CD4-positive, alpha-beta T cell treated with Interleukin-1 beta for 1 hour (primary cell): ENCODE measurements at regions not wholly inside any gene's neighbourhood (a gene's known extent, or its start where the extent isn't known, plus 50 kb on each side); places are given as distances from the start of the nearest gene placed in this dataset.

Experiments used
- DNase-seq, 2 donors: peaks; one replicate each; pipeline ENCODE4 v3.0.0-alpha.2; 2020 to 2022

GRCh38 chrX:25213611-25214010 is 197.8 kb upstream of the ARX start:
- DNase-seq, result no peak

GRCh38 chrX:25207803-25208475 is 192.2 kb upstream of the ARX start:
- DNase-seq, result no peak

- DNase-seq, result no peak
Measured at GRCh38 chrX:25206778-25207177, 191.0 kb upstream of the ARX start.

- DNase-seq, result no peak
Measured at GRCh38 chrX:25204182-25204581, 188.4 kb upstream of the ARX start.

GRCh38 chrX:25202827-25203226 is 187.1 kb upstream of the ARX start:
- DNase-seq, result no peak

GRCh38 chrX:25198891-25199290 is 183.1 kb upstream of the ARX start:
- no peak for DNase-seq

GRCh38 chrX:25198253-25198652 is 182.5 kb upstream of the ARX start:
- no peak for DNase-seq

GRCh38 chrX:25196221-25196620 is 180.5 kb upstream of the ARX start:
- no peak for DNase-seq

- DNase-seq, result no peak
Measured at GRCh38 chrX:25191403-25191802, 175.6 kb upstream of the ARX start.

GRCh38 chrX:25181775-25182174 is 166.0 kb upstream of the ARX start:
- no peak for DNase-seq

- no peak for DNase-seq
Measured at GRCh38 chrX:25180242-25180641, 164.5 kb upstream of the ARX start.

GRCh38 chrX:25178555-25178954 is 162.8 kb upstream of the ARX start:
- DNase-seq, result no peak

GRCh38 chrX:25175743-25176142 is 160.0 kb upstream of the ARX start:
- no peak for DNase-seq

GRCh38 chrX:25175171-25175570 is 159.4 kb upstream of the ARX start:
- no peak for DNase-seq

GRCh38 chrX:25166546-25166945 is 150.8 kb upstream of the ARX start:
- DNase-seq, result no peak

GRCh38 chrX:25166145-25166544 is 150.4 kb upstream of the ARX start:
- DNase-seq, result no peak

GRCh38 chrX:25158635-25159034 is 142.9 kb upstream of the ARX start:
- no peak for DNase-seq

- no peak for DNase-seq
Measured at GRCh38 chrX:25156832-25157231, 141.1 kb upstream of the ARX start.

- no peak for DNase-seq
Measured at GRCh38 chrX:25156323-25156722, 140.6 kb upstream of the ARX start.

GRCh38 chrX:25154168-25154567 is 138.4 kb upstream of the ARX start:
- DNase-seq, result no peak

- no peak for DNase-seq
Measured at GRCh38 chrX:25151749-25152148, 136.0 kb upstream of the ARX start.

- DNase-seq, result peak in 1 of 2 donors; percentile 20
Measured at GRCh38 chrX:25144043-25144940, 128.5 kb upstream of the ARX start.

- no peak for DNase-seq
Measured at GRCh38 chrX:25143596-25143995, 127.8 kb upstream of the ARX start.

GRCh38 chrX:25141684-25142083 is 125.9 kb upstream of the ARX start:
- DNase-seq, result no peak
